Mesendoderm (in vitro differentiated cells): ENCODE measurements at regions not wholly inside any gene's neighbourhood (a gene's known extent, or its start where the extent isn't known, plus 50 kb on each side); places are given as distances from the start of the nearest gene placed in this dataset.

Source experiments
- DNase-seq: peaks from one replicate; pipeline ENCODE4 v3.0.0; 2013
- H2AK5ac ChIP-seq: 2 replicates; pipeline ENCODE4 v1.6.1; 2013; ENCODE audit warnings: low read length, inconsistent platforms
- H2BK120ac ChIP-seq: 2 replicates; pipeline ENCODE4 v1.6.1; 2013; ENCODE audit warnings: low read depth, mild to moderate bottlenecking, low read length, moderate library complexity, mixed read lengths
- H2BK15ac ChIP-seq: replicated peaks from 2 replicates; pipeline ENCODE4 v1.6.1; 2013; ENCODE audit warnings: low read depth, mild to moderate bottlenecking, moderate library complexity
- H2BK5ac ChIP-seq: 2 replicates; pipeline ENCODE4 v1.6.1; 2013; ENCODE audit warnings: low read length, inconsistent platforms
- H3K18ac ChIP-seq: 2 replicates; pipeline ENCODE4 v1.6.1; 2013; ENCODE audit warnings: mild to moderate bottlenecking, low read length, mixed read lengths
- H3K23ac ChIP-seq: one replicate; pipeline ENCODE4 v1.6.1; 2013; ENCODE audit warnings: low read length
- H3K27ac ChIP-seq: 2 replicates; pipeline ENCODE4 v1.5.1; 2013; ENCODE audit warnings: low read depth, mild to moderate bottlenecking, inconsistent platforms, low read length, moderate library complexity
- H3K27me3 ChIP-seq: 2 replicates; pipeline ENCODE4 v1.6.1; 2013; ENCODE audit warnings: low read length, control low read depth, mild to moderate bottlenecking, inconsistent platforms; ENCODE audit not compliant: insufficient read depth, poor library complexity
- H3K36me3 ChIP-seq: 2 replicates; pipeline ENCODE4 v1.6.1; 2013; ENCODE audit warnings: low read length, inconsistent platforms; ENCODE audit not compliant: control insufficient read depth, insufficient read depth
- H3K4ac ChIP-seq: one replicate; pipeline ENCODE4 v1.6.1; 2013; ENCODE audit warnings: low read depth, mild to moderate bottlenecking, low read length, moderate library complexity
- H3K4me1 ChIP-seq: 2 replicates; pipeline ENCODE4 v1.6.1; 2013; ENCODE audit warnings: low read depth, low read length, inconsistent platforms; ENCODE audit not compliant: control insufficient read depth
- H3K4me2 ChIP-seq: 2 replicates; pipeline ENCODE4 v1.6.1; 2013; ENCODE audit warnings: low read length
- H3K4me3 ChIP-seq: 2 replicates; pipeline ENCODE4 v1.5.1; 2013; ENCODE audit warnings: mild to moderate bottlenecking, low read length
- H3K56ac ChIP-seq: one replicate; pipeline ENCODE4 v1.6.1; 2013; ENCODE audit warnings: low read length
- H3K79me1 ChIP-seq: 2 replicates; pipeline ENCODE4 v1.6.1; 2013; ENCODE audit warnings: low read length, inconsistent platforms
- H3K79me2 ChIP-seq: 2 replicates; pipeline ENCODE4 v1.6.1; 2013; ENCODE audit warnings: mild to moderate bottlenecking, low read length; ENCODE audit not compliant: control insufficient read depth, insufficient read depth
- H3K9ac ChIP-seq: 2 replicates; pipeline ENCODE4 v1.6.1; 2013; ENCODE audit warnings: low read length, inconsistent platforms
- H4K5ac ChIP-seq: one replicate; pipeline ENCODE4 v1.6.1; 2013; ENCODE audit warnings: low read length
- H4K8ac ChIP-seq: one replicate; pipeline ENCODE4 v1.6.1; 2013; ENCODE audit warnings: low read depth, mild to moderate bottlenecking, control low read depth, low read length, moderate library complexity
- WGBS: extraction: QIAGEN DNeasy Blood & Tissue Kit; methylation state at CpG from one replicate; pipeline ENCODE4 v1.1.7; 2013; ENCODE audit warnings: low lambda C conversion rate, missing lambda C conversion rate; ENCODE audit not compliant: insufficient coverage; ENCODE audit errors: extremely low coverage; 5-methylcytosine and 5-hydroxymethylcytosine counted together

DNA sequence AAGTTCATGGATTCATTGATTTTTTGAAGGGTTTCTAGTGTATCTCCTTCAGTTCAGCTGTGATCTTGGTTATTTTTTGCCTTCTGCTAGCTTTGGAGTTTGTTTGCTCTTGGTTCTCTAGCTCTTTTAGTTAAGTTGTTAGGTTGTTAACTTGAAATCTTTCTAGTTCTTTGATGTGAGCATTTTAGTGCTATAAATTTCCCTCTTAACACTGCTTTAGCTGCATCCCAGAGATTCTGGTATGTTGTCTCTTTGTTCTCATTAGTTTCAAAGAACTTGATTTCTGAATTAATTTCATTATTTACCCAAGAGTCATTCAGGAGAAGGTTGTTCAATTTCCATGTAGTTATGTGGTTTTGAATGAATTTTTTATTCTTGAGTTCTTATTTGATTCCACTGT is 210.6 kb downstream of the IRS1 start:
- no peak overlapping the region for H2BK15ac ChIP-seq
- no peak overlapping the region for H3K56ac ChIP-seq
- no peaks in the 10 kb centered on the region for H3K4me1 ChIP-seq
- no peak overlapping the region for H2BK120ac ChIP-seq
- no peak overlapping the region for H3K9ac ChIP-seq
- H3K4me3 ChIP-seq: no peak overlapping the region
- no peak overlapping the region for H4K5ac ChIP-seq
- H3K27me3 ChIP-seq: no peaks in the 10 kb centered on the region
- no peak overlapping the region for H2AK5ac ChIP-seq
- no peaks in the 10 kb centered on the region for H3K79me2 ChIP-seq
- H3K27ac ChIP-seq: no peak overlapping the region
- no peak overlapping the region for H3K23ac ChIP-seq
- no peak overlapping the region for H2BK5ac ChIP-seq
- H3K79me1 ChIP-seq: no peaks in the 10 kb centered on the region
- no peak overlapping the region for H3K4ac ChIP-seq
- H3K4me2 ChIP-seq: no peak overlapping the region
- no peak overlapping the region for H3K18ac ChIP-seq
- H3K36me3 ChIP-seq: no peaks in the 10 kb centered on the region
- no peak for DNase-seq
- H4K8ac ChIP-seq: no peak overlapping the region

GRCh38 chr2:226585130-226585561 is 214.5 kb downstream of the IRS1 start:
- H3K56ac ChIP-seq: no peak overlapping the region
- no peak overlapping the region for H3K4ac ChIP-seq
- no peaks in the 10 kb centered on the region for H3K4me1 ChIP-seq
- no peak overlapping the region for H3K23ac ChIP-seq
- H3K4me3 ChIP-seq: no peak overlapping the region
- no peak overlapping the region for H4K8ac ChIP-seq
- H3K36me3 ChIP-seq: no peaks in the 10 kb centered on the region
- H2BK5ac ChIP-seq: no peak overlapping the region
- no peak overlapping the region for H2BK120ac ChIP-seq
- no peak overlapping the region for H4K5ac ChIP-seq
- no peak overlapping the region for H3K4me2 ChIP-seq
- H2AK5ac ChIP-seq: no peak overlapping the region
- no peak for DNase-seq
- WGBS: no CpG with 5 or more reads among the region's 1 CpG
- H3K9ac ChIP-seq: no peak overlapping the region
- no peaks in the 10 kb centered on the region for H3K79me2 ChIP-seq
- H2BK15ac ChIP-seq: peak overlapping the region; percentile 36
- no peaks in the 10 kb centered on the region for H3K27me3 ChIP-seq
- H3K79me1 ChIP-seq: no peaks in the 10 kb centered on the region
- H3K18ac ChIP-seq: no peak overlapping the region
- no peak overlapping the region for H3K27ac ChIP-seq

DNA sequence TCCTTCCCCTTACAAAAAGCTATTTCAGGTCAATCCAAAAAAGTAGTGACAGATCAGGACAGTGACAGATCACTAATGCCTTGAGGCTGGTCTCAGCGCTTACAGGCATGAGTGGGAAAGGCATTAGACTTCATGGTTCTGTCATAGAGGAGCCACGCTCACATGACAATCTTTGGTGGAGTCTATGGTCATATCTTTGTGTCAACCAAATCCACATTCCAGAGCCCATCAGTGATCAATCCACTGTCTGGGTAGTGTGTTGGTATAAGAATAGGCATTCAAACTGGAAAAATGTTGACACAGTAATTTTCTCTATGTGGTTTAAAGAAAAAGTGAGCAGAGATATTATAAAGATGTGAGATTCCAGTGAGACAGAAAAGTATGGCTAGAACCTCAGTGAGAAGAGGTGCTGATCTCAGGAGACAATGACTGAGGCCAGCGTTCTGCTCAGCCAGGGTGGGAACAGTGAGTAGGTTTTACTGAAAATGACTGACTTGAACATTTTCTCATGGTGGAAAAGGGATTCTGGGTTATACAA is 215.0 kb downstream of the IRS1 start:
- H3K4ac ChIP-seq: no peak overlapping the region
- H3K23ac ChIP-seq: no peak overlapping the region
- no peak overlapping the region for H2BK120ac ChIP-seq
- H3K4me1 ChIP-seq: no peaks in the 10 kb centered on the region
- H2AK5ac ChIP-seq: no peak overlapping the region
- H3K27me3 ChIP-seq: no peaks in the 10 kb centered on the region
- no peaks in the 10 kb centered on the region for H3K36me3 ChIP-seq
- peak overlapping the region; percentile 25 for H3K18ac ChIP-seq
- no peak for DNase-seq
- WGBS: no CpG with 5 or more reads among the region's 3 CpGs
- H3K4me3 ChIP-seq: no peak overlapping the region
- no peak overlapping the region for H2BK5ac ChIP-seq
- H3K27ac ChIP-seq: no peak overlapping the region
- no peaks in the 10 kb centered on the region for H3K79me2 ChIP-seq
- no peak overlapping the region for H2BK15ac ChIP-seq
- H4K8ac ChIP-seq: no peak overlapping the region
- H4K5ac ChIP-seq: no peak overlapping the region
- H3K4me2 ChIP-seq: no peak overlapping the region
- no peak overlapping the region for H3K56ac ChIP-seq
- no peaks in the 10 kb centered on the region for H3K79me1 ChIP-seq
- H3K9ac ChIP-seq: no peak overlapping the region

DNA sequence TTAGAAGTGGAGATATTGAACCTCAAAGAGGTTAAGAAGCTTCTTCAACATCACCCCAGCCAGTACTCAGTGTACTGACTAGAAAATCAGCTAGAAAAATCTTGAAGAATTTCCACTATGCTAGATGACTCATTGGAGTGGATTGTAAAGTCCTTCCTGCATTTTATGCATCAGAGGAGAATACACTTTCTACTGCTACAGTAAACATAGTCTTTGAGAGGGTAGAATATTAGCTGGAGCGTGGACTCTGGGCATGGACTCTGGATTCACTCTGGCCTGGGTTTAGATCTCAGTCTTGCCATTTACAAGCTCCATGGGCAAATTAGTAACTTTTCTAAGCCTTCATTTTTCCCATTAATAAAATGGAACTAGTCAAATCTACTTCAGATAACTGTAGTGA is 215.9 kb downstream of the IRS1 start:
- H3K79me1 ChIP-seq: no peaks in the 10 kb centered on the region

GRCh38 chr2:226581661-226582060 is 218.0 kb downstream of the IRS1 start:
- Histone ChIP-seq H3K27me3 (no peaks in the 10 kb centered on the region), H3K4me1 (no peaks in the 10 kb centered on the region), H3K79me1 (no peaks in the 10 kb centered on the region), H3K79me2 (no peaks in the 10 kb centered on the region), H3K27ac (no peak overlapping the region), H2BK15ac (no peak overlapping the region), H3K36me3 (no peaks in the 10 kb centered on the region), H3K18ac (no peak overlapping the region), H2BK120ac (no peak overlapping the region), H3K9ac (no peak overlapping the region), H3K4ac (no peak overlapping the region), H3K23ac (no peak overlapping the region), H2BK5ac (no peak overlapping the region), H2AK5ac (no peak overlapping the region), H4K8ac (no peak overlapping the region), H3K56ac (no peak overlapping the region), H3K4me3 (no peak overlapping the region), H3K4me2 (no peak overlapping the region), H4K5ac (no peak overlapping the region)
- no CpG with 5 or more reads among the region's 4 CpGs for WGBS
- DNase-seq: no peak

More for the DNA sequence above, 215.9 kb downstream of the IRS1 start:
- no peak overlapping the region for H3K9ac ChIP-seq
- no peak overlapping the region for H3K56ac ChIP-seq
- no peaks in the 10 kb centered on the region for H3K36me3 ChIP-seq
- no peaks in the 10 kb centered on the region for H3K4me1 ChIP-seq
- H2BK120ac ChIP-seq: no peak overlapping the region
- H2BK5ac ChIP-seq: no peak overlapping the region
- H2AK5ac ChIP-seq: no peak overlapping the region
- H3K23ac ChIP-seq: no peak overlapping the region
- no CpG with 5 or more reads among the region's 1 CpG for WGBS
- no peak overlapping the region for H3K18ac ChIP-seq
- no peak overlapping the region for H3K4ac ChIP-seq
- H3K27me3 ChIP-seq: no peaks in the 10 kb centered on the region
- H4K5ac ChIP-seq: no peak overlapping the region
- H3K79me2 ChIP-seq: no peaks in the 10 kb centered on the region
- no peak overlapping the region for H3K4me2 ChIP-seq
- H4K8ac ChIP-seq: no peak overlapping the region
- H2BK15ac ChIP-seq: no peak overlapping the region
- H3K27ac ChIP-seq: no peak overlapping the region
- peak; percentile 83 for DNase-seq
- H3K4me3 ChIP-seq: no peak overlapping the region

DNA sequence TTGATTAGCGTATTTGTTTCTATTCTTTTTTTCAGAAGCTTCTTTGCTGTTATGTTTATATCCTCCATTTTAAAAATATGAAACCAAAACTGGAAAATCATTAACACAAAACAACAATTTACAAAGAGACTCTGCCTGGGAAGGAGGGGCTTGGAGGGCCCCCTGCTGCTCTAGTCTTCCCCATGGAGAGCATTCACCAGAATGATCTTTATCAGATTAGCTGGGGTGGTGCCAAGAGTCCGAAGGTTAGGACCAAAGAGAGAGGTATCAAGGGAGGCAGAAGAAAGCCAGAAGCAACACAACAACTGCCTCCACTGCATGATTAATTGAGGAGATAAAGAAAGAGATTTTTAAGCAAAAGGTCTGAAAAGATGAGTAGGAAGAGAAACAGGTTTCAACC is 218.6 kb downstream of the IRS1 start:
- no peak overlapping the region for H3K56ac ChIP-seq
- H4K5ac ChIP-seq: no peak overlapping the region
- H2BK5ac ChIP-seq: no peak overlapping the region
- no peak overlapping the region for H3K18ac ChIP-seq
- no peak overlapping the region for H3K9ac ChIP-seq
- H3K36me3 ChIP-seq: no peaks in the 10 kb centered on the region
- no CpG with 5 or more reads among the region's 2 CpGs for WGBS
- no peak overlapping the region for H3K4me2 ChIP-seq
- H3K4me1 ChIP-seq: no peaks in the 10 kb centered on the region
- H2BK120ac ChIP-seq: no peak overlapping the region
- DNase-seq: peak; percentile 47
- no peak overlapping the region for H4K8ac ChIP-seq
- H2BK15ac ChIP-seq: no peak overlapping the region
- no peak overlapping the region for H3K4ac ChIP-seq
- no peak overlapping the region for H3K4me3 ChIP-seq
- no peak overlapping the region for H2AK5ac ChIP-seq
- H3K27me3 ChIP-seq: no peaks in the 10 kb centered on the region
- H3K79me1 ChIP-seq: no peaks in the 10 kb centered on the region
- H3K23ac ChIP-seq: no peak overlapping the region
- no peak overlapping the region for H3K27ac ChIP-seq
- H3K79me2 ChIP-seq: no peaks in the 10 kb centered on the region
